ENCODE measurements at regions not wholly inside any gene's neighbourhood (a gene's known extent, or its start where the extent isn't known, plus 50 kb on each side); places are given as distances from the start of the nearest gene placed in this dataset.

- Histone ChIP-seq H3K36me3 (replicated peaks in 1 of 2) (no peaks in the 10 kb centered on the region), H3K27me3 (no peaks in the 10 kb centered on the region), H3K27ac (no peak overlapping the region), H3K4me3 (no peak overlapping the region), H3K4me1 (replicated peaks in 1 of 2) (no peaks in the 10 kb centered on the region), H3K9me3 (replicated peaks in 1 of 3) (no peaks in the 10 kb centered on the region)
- 78 to 87% (median 82%) methylated on average over 4 of the region's 4 CpGs for WGBS, 4 donors
- TF ChIP-seq CTCF (IDR thresholded peaks at IDR 0.05) (no peak), POLR2A (IDR thresholded peaks at IDR 0.05) (no peak)
- intact Hi-C loops (cut with DNase I) = no loop called here
- no peak for DNase-seq
These were observed 912.7 kb downstream of the FAT4 start for GRCh38 chr4:126227428-126227827.

- 85 to 89% (median 87%) methylated on average over 1 of the region's 1 CpG for WGBS, 4 donors
- Histone ChIP-seq H3K4me1 (replicated peaks in 1 of 2) (no peaks in the 10 kb centered on the region), H3K27me3 (no peaks in the 10 kb centered on the region), H3K9me3 (replicated peaks in 1 of 3) (peaks cover 0 to 3% (median 0%) of the 10 kb centered on the region in 3 donors), H3K36me3 (replicated peaks in 1 of 2) (no peaks in the 10 kb centered on the region), H3K4me3 (no peak overlapping the region), H3K27ac (no peak overlapping the region)
- TF ChIP-seq POLR2A (IDR thresholded peaks at IDR 0.05) (no peak), CTCF (IDR thresholded peaks at IDR 0.05) (no peak)
- intact Hi-C loops (cut with DNase I) = no loop called here
- DNase-seq = no peak
These were observed 915.5 kb downstream of the FAT4 start for GRCh38 chr4:126230269-126230668.

- WGBS, 4 donors = 82 to 88% (median 84%) methylated on average over 2 of the region's 2 CpGs
- H3K27me3 ChIP-seq = no peaks in the 10 kb centered on the region
- DNase-seq = no peak
- no peaks in the 10 kb centered on the region for H3K36me3 ChIP-seq (replicated peaks in 1 of 2)
- intact Hi-C loops (cut with DNase I) = no loop called here
- no peak overlapping the region for H3K27ac ChIP-seq
- no peaks in the 10 kb centered on the region for H3K4me1 ChIP-seq (replicated peaks in 1 of 2)
- H3K9me3 ChIP-seq (replicated peaks in 1 of 3) = peaks cover 0 to 3% (median under 1%) of the 10 kb centered on the region in 3 donors
- TF ChIP-seq POLR2A (IDR thresholded peaks at IDR 0.05) = no peak
- TF ChIP-seq CTCF (IDR thresholded peaks at IDR 0.05) = no peak
- H3K4me3 ChIP-seq = no peak overlapping the region
These were observed 918.7 kb downstream of the FAT4 start for GRCh38 chr4:126233483-126233882.

- no peaks in the 10 kb centered on the region for H3K27me3 ChIP-seq
- no peak overlapping the region for H3K4me3 ChIP-seq
- H3K9me3 ChIP-seq (replicated peaks in 1 of 3) = peaks cover 0 to 6% (median 3%) of the 10 kb centered on the region in 3 donors
- DNase-seq = no peak
- TF ChIP-seq POLR2A (IDR thresholded peaks at IDR 0.05) = no peak
- no peak for TF ChIP-seq CTCF (IDR thresholded peaks at IDR 0.05)
- no peak overlapping the region for H3K27ac ChIP-seq
- H3K36me3 ChIP-seq (replicated peaks in 1 of 2) = no peaks in the 10 kb centered on the region
- intact Hi-C loops (cut with DNase I) = no loop called here
- H3K4me1 ChIP-seq (replicated peaks in 1 of 2) = no peaks in the 10 kb centered on the region
These were observed 923.3 kb downstream of the FAT4 start for GRCh38 chr4:126238013-126238412.
